ENCODE measurements at regions not wholly inside any gene's neighbourhood (a gene's known extent, or its start where the extent isn't known, plus 50 kb on each side); places are given as distances from the start of the nearest gene placed in this dataset.

- H2BK5ac ChIP-seq (ENCODE audit: insufficient read length, low read length), result no peak overlapping the region
- no peak overlapping the region for H3K23ac ChIP-seq (ENCODE audit: insufficient read length, low read depth, low read length)
- H3K36me3 Mint-ChIP-seq (ENCODE audit: insufficient read depth in 1 of 3, low read depth in 3 of 3), result peaks cover 2 to 10% (median 4%) of the 10 kb centered on the region in 3 experiments; a peak in 6 of 7 replicates
- no peak overlapping the region for H2BK120ac ChIP-seq (ENCODE audit: low read depth, low read length, poor library complexity, severe bottlenecking)
- H2BK20ac ChIP-seq (ENCODE audit: low read depth, low read length, poor library complexity, severe bottlenecking), result no peak overlapping the region
- WGBS (ENCODE audit: extremely low coverage, insufficient read length, low lambda C conversion rate), result no CpG with 5 or more reads among the region's 6 CpGs
- no peak for TF ChIP-seq CTCF (conservative IDR thresholded peaks at IDR 0.05)
- H2BK12ac ChIP-seq (ENCODE audit: insufficient read length, low read depth, low read length), result no peak overlapping the region
- no peak overlapping the region for H4K5ac ChIP-seq (ENCODE audit: insufficient read length, low read depth, low read length)
- no peaks in the 10 kb centered on the region for H3K79me2 ChIP-seq (ENCODE audit: insufficient read depth, low read length)
- no peak overlapping the region for H3K56ac ChIP-seq (ENCODE audit: insufficient read length, low read depth, low read length)
- no peak overlapping the region for H4K91ac ChIP-seq (ENCODE audit: insufficient read length, low read depth, low read length)
- no peak for DNase-seq
- no peak overlapping the region for H2BK15ac ChIP-seq (ENCODE audit: low read depth, low read length)
- no peaks in the 10 kb centered on the region for H3K27me3 ChIP-seq (ENCODE audit: insufficient read depth, low read length)
- no peak overlapping the region for H3K14ac ChIP-seq (ENCODE audit: insufficient read depth, low read length)
- H4K20me1 ChIP-seq (ENCODE audit: control insufficient read depth, insufficient read depth, insufficient read length), result no peaks in the 10 kb centered on the region
- H3K18ac ChIP-seq (ENCODE audit: insufficient read length, low read depth, low read length), result no peak overlapping the region
- H3T11ph ChIP-seq (ENCODE audit: low read length), result no peak overlapping the region
- no peaks in the 10 kb centered on the region for H3K27me3 Mint-ChIP-seq (ENCODE audit: low read depth)
- H3K79me1 ChIP-seq (ENCODE audit: insufficient read depth, low read depth, low read length, poor library complexity, severe bottlenecking), result no peaks in the 10 kb centered on the region
- no peak overlapping the region for H3K27ac Mint-ChIP-seq
- no peaks in the 10 kb centered on the region for H3K4me1 Mint-ChIP-seq
- H3K4ac ChIP-seq (ENCODE audit: low read depth, low read length), result no peak overlapping the region
- H2AFZ ChIP-seq (ENCODE audit: low read length), result no peak overlapping the region
- H3K4me3 Mint-ChIP-seq, result no peak overlapping the region
- H3K4me1 ChIP-seq (ENCODE audit: insufficient read depth, low read length), result no peaks in the 10 kb centered on the region
- no peaks in the 10 kb centered on the region for H3K23me2 ChIP-seq (ENCODE audit: insufficient read length, low read depth, low read length, poor library complexity, severe bottlenecking)
- H3K9me3 ChIP-seq (ENCODE audit: control insufficient read depth, low read depth, low read length), result no peaks in the 10 kb centered on the region
- H3K9me3 Mint-ChIP-seq, result peaks cover 10 to 14% of the 10 kb centered on the region in 2 experiments; a peak in 4 of 5 replicates
- H3K4me2 ChIP-seq (ENCODE audit: insufficient read depth, insufficient read length, low read length), result no peak overlapping the region
- no peak overlapping the region for H2AK5ac ChIP-seq (ENCODE audit: insufficient read length, low read length)
- no peak overlapping the region for H4K8ac ChIP-seq (replicated peaks; ENCODE audit: insufficient read length, low read depth, low read length)
- H3K9ac ChIP-seq (ENCODE audit: extremely low read depth, insufficient read length, low read length), result no peak overlapping the region
- no peak overlapping the region for H3K27ac ChIP-seq (ENCODE audit: insufficient read length, low read depth, low read length)
Measured at GRCh38 chr13:32889986-32890565, 126.1 kb upstream of the KL start.

Measured in H9 (cell line).